D341Med (cell line): ENCODE measurements at regions not wholly inside any gene's neighbourhood (a gene's known extent, or its start where the extent isn't known, plus 50 kb on each side); places are given as distances from the start of the nearest gene placed in this dataset.

Experiments used
- DNase-seq: peaks from one replicate; pipeline ENCODE4 v3.0.0; 2012; ENCODE audit warnings: low spot score

GRCh38 chr5:155295111-155295510, 281.6 kb downstream of the KIF4B start:
- DNase-seq, result no peak

- no peak for DNase-seq
Measured at GRCh38 chr5:155299386-155300005, 285.9 kb downstream of the KIF4B start.

- DNase-seq, result no peak
Measured at GRCh38 chr5:155303120-155303519, 289.6 kb downstream of the KIF4B start.

- no peak for DNase-seq
Measured at GRCh38 chr5:155307229-155307628, 293.7 kb downstream of the KIF4B start.

GRCh38 chr5:155308289-155308688, 294.7 kb downstream of the KIF4B start:
- no peak for DNase-seq

GRCh38 chr5:155309021-155309746, 295.6 kb downstream of the KIF4B start:
- no peak for DNase-seq

GRCh38 chr5:155311721-155312120, 298.2 kb downstream of the KIF4B start:
- DNase-seq, result no peak

- DNase-seq, result no peak
Measured at GRCh38 chr5:155313518-155313917, 300.0 kb downstream of the KIF4B start.

GRCh38 chr5:155316070-155316714, 302.6 kb downstream of the KIF4B start:
- no peak for DNase-seq

GRCh38 chr5:155332618-155333017, 319.1 kb downstream of the KIF4B start:
- no peak for DNase-seq

GRCh38 chr5:155342956-155343355, 329.4 kb downstream of the KIF4B start:
- DNase-seq, result no peak

- DNase-seq, result no peak
Measured at GRCh38 chr5:155343468-155343867, 329.9 kb downstream of the KIF4B start.

GRCh38 chr5:155353231-155353630, 339.7 kb downstream of the KIF4B start:
- DNase-seq, result no peak

GRCh38 chr5:155366096-155366495, 352.5 kb downstream of the KIF4B start:
- no peak for DNase-seq

GRCh38 chr5:155367841-155368240, 354.3 kb downstream of the KIF4B start:
- DNase-seq, result no peak

GRCh38 chr5:155368490-155368889, 354.9 kb downstream of the KIF4B start:
- no peak for DNase-seq

- DNase-seq, result no peak
Measured at GRCh38 chr5:155380480-155380879, 366.9 kb downstream of the KIF4B start.

- no peak for DNase-seq
Measured at GRCh38 chr5:155381654-155382053, 368.1 kb downstream of the KIF4B start.

- no peak for DNase-seq
Measured at GRCh38 chr5:155389498-155389897, 375.9 kb downstream of the KIF4B start.

- DNase-seq, result no peak
Measured at GRCh38 chr5:155394727-155395126, 381.2 kb downstream of the KIF4B start.

- DNase-seq, result no peak
Measured at GRCh38 chr5:155402927-155403640, 389.5 kb downstream of the KIF4B start.

GRCh38 chr5:155406815-155407214, 393.3 kb downstream of the KIF4B start:
- no peak for DNase-seq

GRCh38 chr5:155408465-155408864, 394.9 kb downstream of the KIF4B start:
- no peak for DNase-seq
